Esophagus (tissue), 2 donors: ENCODE measurements at regions not wholly inside any gene's neighbourhood (a gene's known extent, or its start where the extent isn't known, plus 50 kb on each side); places are given as distances from the start of the nearest gene placed in this dataset.
A peak's percentile ranks its signal among the peaks of the same experiment; 100 is the strongest.

ENCODE experiments used
- H3K27ac ChIP-seq, 2 donors: one replicate each; pipeline ENCODE4 v1.5.1; 2013; ENCODE audit warnings: low read depth in 2 of 2, mild to moderate bottlenecking in 2 of 2, inconsistent platforms in 1 of 2, low read length in 1 of 2, moderate library complexity in 1 of 2
- H3K27me3 ChIP-seq, 2 donors: one replicate each; pipeline ENCODE4 v1.6.1; 2013; ENCODE audit warnings: low read length in 2 of 2, control low read depth in 1 of 2, mild to moderate bottlenecking in 1 of 2; ENCODE audit not compliant: insufficient read depth in 2 of 2, control insufficient read depth in 1 of 2
- H3K36me3 ChIP-seq, 2 donors: one replicate each; pipeline ENCODE4 v1.6.1; 2013; ENCODE audit warnings: low read length in 1 of 2; ENCODE audit not compliant: control insufficient read depth in 2 of 2, insufficient read depth in 2 of 2
- H3K4me1 ChIP-seq, 2 donors: one replicate each; pipeline ENCODE4 v1.6.1; 2013; ENCODE audit warnings: low read length in 1 of 2; ENCODE audit not compliant: control insufficient read depth in 2 of 2, insufficient read depth in 2 of 2
- H3K4me3 ChIP-seq, 2 donors: one replicate each; pipeline ENCODE4 v1.5.1; 2013; ENCODE audit warnings: low read length in 2 of 2, mild to moderate bottlenecking in 2 of 2, low read depth in 1 of 2, moderate library complexity in 1 of 2
- H3K9me3 ChIP-seq, 2 donors: one replicate each; pipeline ENCODE4 v1.6.1; 2013; ENCODE audit warnings: mild to moderate bottlenecking in 2 of 2, low read depth in 1 of 2, low read length in 1 of 2, moderate library complexity in 1 of 2; ENCODE audit not compliant: control insufficient read depth in 2 of 2, insufficient read depth in 1 of 2
- WGBS, 2 donors: extraction: QIAGEN DNeasy Blood & Tissue Kit; methylation state at CpG; one replicate each; pipeline ENCODE4 v1.1.7; 2013; 5-methylcytosine and 5-hydroxymethylcytosine counted together
- donor health status: healthy with polysubstance abuse.
- donor health status: Bipolar disorder and iron deficiency.

DNA sequence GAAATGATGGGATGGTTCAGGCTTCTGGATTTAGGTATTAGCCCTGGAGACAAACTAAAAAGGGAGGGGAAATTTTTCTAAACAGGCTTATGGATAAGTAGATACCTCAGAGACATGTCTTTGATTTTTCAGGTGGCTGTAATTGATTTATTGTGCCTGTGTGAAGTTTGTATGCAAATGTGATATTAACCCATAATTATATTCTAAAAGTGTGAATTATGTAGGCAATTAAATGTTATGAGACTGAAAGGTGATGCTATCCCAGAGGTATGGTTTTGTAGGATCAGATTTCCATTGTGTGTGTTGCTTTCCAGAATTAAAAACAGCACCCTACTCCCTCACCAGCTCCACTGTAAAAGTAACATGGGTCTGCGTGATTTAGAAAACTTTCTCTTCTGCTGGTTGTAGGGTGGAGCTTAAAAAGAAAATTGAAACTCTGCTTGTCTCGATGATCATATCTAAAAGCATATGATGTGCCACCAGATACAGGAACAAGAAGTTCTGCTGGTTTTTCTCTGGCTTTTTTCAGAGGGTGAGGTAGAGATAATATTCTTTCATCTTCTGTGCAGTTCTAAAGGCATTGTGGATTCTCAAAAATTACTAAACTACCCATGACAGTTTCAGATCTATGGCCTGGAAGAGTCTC is 71.8 kb upstream of the TAF11L2 start:
- no peaks in the 10 kb centered on the region for H3K27me3 ChIP-seq
- 72 to 80% methylated on average over 2 of the region's 2 CpGs for WGBS, 2 donors
- no peak overlapping the region for H3K27ac ChIP-seq
- H3K4me3 ChIP-seq: no peak overlapping the region
- no peaks in the 10 kb centered on the region for H3K36me3 ChIP-seq
- H3K4me1 ChIP-seq: peaks cover 0 to 5% of the 10 kb centered on the region in 2 donors
- H3K9me3 ChIP-seq: no peaks in the 10 kb centered on the region

DNA sequence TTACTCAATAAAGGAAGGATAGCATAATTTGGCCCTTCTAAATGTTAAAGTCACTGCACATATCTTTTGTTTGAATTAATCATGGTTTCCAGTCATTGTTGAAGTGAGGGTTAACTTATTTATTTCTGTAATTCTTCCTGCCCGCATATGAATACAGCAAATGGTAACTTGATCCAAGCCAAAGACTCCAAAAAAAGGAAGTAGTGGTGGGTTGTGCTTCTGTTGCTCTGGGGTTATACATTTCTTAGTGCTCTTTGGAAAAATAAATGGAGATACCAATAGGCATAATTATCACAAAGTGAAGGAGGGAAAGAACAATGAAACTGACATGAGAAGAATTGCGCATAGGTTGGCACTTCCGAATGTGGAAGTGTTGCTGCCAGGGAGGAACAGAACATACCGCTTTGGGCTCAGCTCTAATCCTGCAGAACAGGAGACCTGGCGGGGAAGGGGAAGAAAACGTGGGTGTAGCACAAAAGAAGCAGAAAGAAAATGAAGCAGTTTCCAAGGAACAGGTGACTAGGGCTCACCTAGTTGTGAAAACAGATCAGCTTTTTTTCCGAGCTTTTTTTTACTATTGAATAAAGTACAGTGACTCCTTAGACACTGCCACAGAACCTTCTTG is 69.7 kb upstream of the TAF11L2 start:
- Histone ChIP-seq H3K36me3 (no peaks in the 10 kb centered on the region), H3K27me3 (no peaks in the 10 kb centered on the region), H3K4me1 (peaks cover 0 to 5% of the 10 kb centered on the region in 2 donors), H3K9me3 (no peaks in the 10 kb centered on the region), H3K4me3 (no peak overlapping the region), H3K27ac (no peak overlapping the region)
- WGBS, 2 donors: 50 to 51% methylated on average over 7 of the region's 7 CpGs

DNA sequence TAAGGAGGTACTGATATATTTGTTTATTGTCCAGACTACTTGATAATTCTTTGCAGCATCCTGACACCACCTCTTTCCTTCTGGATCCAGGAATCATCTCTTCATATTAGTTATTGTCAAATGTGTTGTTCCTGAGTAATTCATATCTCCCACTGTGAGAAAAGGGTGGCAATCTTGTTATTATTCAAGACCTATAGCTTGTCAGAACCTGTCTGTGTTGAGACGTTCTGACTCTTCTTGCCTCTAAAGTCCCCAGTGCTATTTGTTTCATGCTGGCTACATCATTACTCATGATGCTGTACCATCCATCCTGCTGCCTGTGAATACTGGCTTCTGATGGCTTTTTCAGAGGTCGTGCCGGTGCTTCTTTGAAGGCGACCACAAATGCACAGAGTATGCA is 68.7 kb upstream of the TAF11L2 start:
- no peak overlapping the region for H3K4me3 ChIP-seq
- H3K27me3 ChIP-seq: no peaks in the 10 kb centered on the region
- H3K4me1 ChIP-seq: peaks cover 0 to 5% of the 10 kb centered on the region in 2 donors
- no peaks in the 10 kb centered on the region for H3K9me3 ChIP-seq
- no peak overlapping the region for H3K27ac ChIP-seq
- no peaks in the 10 kb centered on the region for H3K36me3 ChIP-seq
- WGBS, 2 donors: 54 to 66% methylated on average over 4 of the region's 4 CpGs

GRCh38 chr5:17430241-17430640 is 67.8 kb upstream of the TAF11L2 start:
- Histone ChIP-seq H3K27me3 (no peaks in the 10 kb centered on the region), H3K4me3 (no peak overlapping the region), H3K27ac (no peak overlapping the region), H3K36me3 (no peaks in the 10 kb centered on the region), H3K9me3 (no peaks in the 10 kb centered on the region), H3K4me1 (peaks cover 0 to 5% of the 10 kb centered on the region in 2 donors)
- 74 to 86% methylated on average over 5 of the region's 5 CpGs for WGBS, 2 donors

DNA sequence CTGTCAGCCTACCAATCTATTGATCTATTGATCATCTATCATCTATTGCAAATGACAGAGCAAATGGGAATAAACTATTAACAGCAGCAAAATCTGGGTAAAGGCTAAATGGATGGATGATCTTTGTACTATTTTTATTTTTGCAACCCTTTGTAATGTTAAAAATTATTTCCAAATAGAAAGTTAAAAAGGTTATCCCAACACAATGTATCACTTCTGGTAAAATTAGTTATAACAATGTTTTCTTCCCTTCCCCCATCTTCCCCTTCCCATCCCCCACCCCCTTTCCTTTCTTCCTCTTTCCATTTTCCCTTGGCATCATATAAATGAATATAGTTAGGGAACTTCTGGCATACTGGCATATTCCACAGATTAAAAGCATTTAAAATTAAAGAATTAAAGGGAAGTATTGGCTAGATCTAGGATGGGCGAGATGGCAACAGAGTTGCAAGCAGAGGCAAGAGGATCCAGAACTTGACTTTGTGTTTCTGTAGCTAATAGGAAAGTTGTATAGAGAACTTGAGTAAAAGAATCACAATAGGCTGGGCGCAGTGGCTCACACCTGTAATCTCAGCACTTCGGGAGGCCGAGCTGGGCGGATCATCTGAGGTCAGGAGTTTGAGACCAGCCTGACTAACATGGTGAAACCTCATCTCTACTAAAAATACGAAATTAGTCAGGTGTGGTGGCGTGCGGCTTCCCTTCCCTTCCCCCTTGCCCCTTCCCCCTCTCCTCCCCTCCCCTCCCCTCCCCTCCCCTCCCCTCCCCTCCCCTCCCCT is 66.6 kb upstream of the TAF11L2 start:
- no peaks in the 10 kb centered on the region for H3K27me3 ChIP-seq
- no peaks in the 10 kb centered on the region for H3K36me3 ChIP-seq
- no peak overlapping the region for H3K27ac ChIP-seq
- no peak overlapping the region for H3K4me3 ChIP-seq
- WGBS, 2 donors: 86 to 90% methylated on average over 8 of the region's 8 CpGs
- no peaks in the 10 kb centered on the region for H3K9me3 ChIP-seq
- peaks cover 0 to 8% of the 10 kb centered on the region in 2 donors for H3K4me1 ChIP-seq

- no peak overlapping the region for H3K4me3 ChIP-seq
- no peaks in the 10 kb centered on the region for H3K27me3 ChIP-seq
- peaks cover 0 to 8% of the 10 kb centered on the region in 2 donors for H3K4me1 ChIP-seq
- no peaks in the 10 kb centered on the region for H3K36me3 ChIP-seq
- 92% methylated on average over 3 of the region's 3 CpGs for WGBS, 2 donors
- no peaks in the 10 kb centered on the region for H3K9me3 ChIP-seq
- H3K27ac ChIP-seq: no peak overlapping the region
Observed at GRCh38 chr5:17432569-17432968, 65.5 kb upstream of the TAF11L2 start.

DNA sequence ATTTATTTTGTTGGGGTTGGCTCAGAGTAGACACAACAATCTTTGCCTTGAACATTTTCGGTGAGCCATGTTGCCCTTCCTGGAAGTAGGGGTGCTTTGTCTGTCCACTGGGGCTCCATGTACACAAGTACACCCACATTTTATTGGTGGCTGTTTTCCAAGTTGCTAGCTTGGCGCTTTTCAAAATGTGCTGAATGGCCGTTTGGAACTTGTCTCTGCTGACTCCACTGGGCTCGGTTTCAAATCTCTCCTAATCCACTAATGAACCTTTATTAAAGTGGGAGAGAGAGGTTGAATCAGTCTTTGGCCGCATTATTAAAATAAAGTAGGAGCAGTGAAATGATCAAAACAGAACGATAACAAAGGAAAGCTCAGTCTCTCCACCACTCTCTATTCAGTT is 64.6 kb upstream of the TAF11L2 start:
- Histone ChIP-seq H3K27me3 (no peaks in the 10 kb centered on the region), H3K27ac (no peak overlapping the region), H3K9me3 (no peaks in the 10 kb centered on the region), H3K36me3 (no peaks in the 10 kb centered on the region), H3K4me3 (no peak overlapping the region), H3K4me1 (peaks cover 0 to 8% of the 10 kb centered on the region in 2 donors)
- WGBS, 2 donors: 45 to 51% methylated on average over 6 of the region's 6 CpGs

- Histone ChIP-seq H3K27ac (no peak overlapping the region), H3K4me3 (no peak overlapping the region), H3K9me3 (no peaks in the 10 kb centered on the region), H3K36me3 (no peaks in the 10 kb centered on the region), H3K27me3 (no peaks in the 10 kb centered on the region), H3K4me1 (peaks cover 0 to 7% of the 10 kb centered on the region in 2 donors)
Observed at GRCh38 chr5:17434982-17435381, 63.0 kb upstream of the TAF11L2 start.

DNA sequence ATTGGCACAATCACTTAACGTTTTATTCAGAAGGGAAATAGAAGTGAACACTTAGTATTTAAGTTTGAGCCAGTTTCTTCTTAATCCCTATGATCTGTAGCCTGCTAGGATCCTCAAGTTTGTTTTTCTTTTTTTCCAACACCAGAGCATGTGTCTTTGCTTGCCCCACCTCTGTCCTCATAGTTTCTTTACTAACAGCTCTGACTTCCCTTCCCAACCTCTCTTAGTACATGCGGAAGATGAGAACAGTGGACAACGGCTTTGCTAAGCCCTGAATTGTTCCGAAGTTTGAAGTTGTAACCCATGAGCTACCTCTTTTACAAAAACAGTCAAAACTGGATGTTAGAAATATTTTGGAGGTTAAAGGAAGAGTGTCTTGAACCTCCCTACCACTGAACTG is 61.7 kb upstream of the TAF11L2 start:
- peaks cover 0 to 3% of the 10 kb centered on the region in 2 donors for H3K4me1 ChIP-seq
- WGBS, 2 donors: 27 to 29% methylated on average over 4 of the region's 4 CpGs
- no peaks in the 10 kb centered on the region for H3K27me3 ChIP-seq
- no peaks in the 10 kb centered on the region for H3K36me3 ChIP-seq
- no peaks in the 10 kb centered on the region for H3K9me3 ChIP-seq
- no peak overlapping the region for H3K4me3 ChIP-seq
- H3K27ac ChIP-seq: peak overlapping the region in 1 of 2 donors; percentile 14
